Hepatocyte (in vitro differentiated cells): ENCODE measurements at regions not wholly inside any gene's neighbourhood (a gene's known extent, or its start where the extent isn't known, plus 50 kb on each side); places are given as distances from the start of the nearest gene placed in this dataset.

Experiments used
- DNase-seq: peaks from one replicate; pipeline ENCODE4 v3.0.0-alpha.2; 2016; ENCODE audit warnings: low spot score
- H2AFZ ChIP-seq: fragments of 200-600 bp; sonication (generic); 2 replicates; pipeline ENCODE4 v1.6.0; 2016; ENCODE audit warnings: antibody characterized with exemption, mild to moderate bottlenecking
- H3K27ac ChIP-seq: fragments of 200-600 bp; sonication (generic); 2 replicates; pipeline ENCODE4 v1.5.1; 2016; ENCODE audit warnings: mild to moderate bottlenecking
- H3K27me3 ChIP-seq: fragments of 200-600 bp; sonication (generic); 2 replicates; pipeline ENCODE4 v1.6.1; 2016
- H3K36me3 ChIP-seq: fragments of 200-600 bp; sonication (generic); replicated peaks from 2 replicates; pipeline ENCODE4 v1.5.1; 2016; ENCODE audit warnings: low read depth; ENCODE audit not compliant: insufficient read depth
- H3K4me1 ChIP-seq: fragments of 200-600 bp; sonication (generic); 2 replicates; pipeline ENCODE4 v1.5.1; 2016; ENCODE audit warnings: mild to moderate bottlenecking, moderate library complexity; ENCODE audit not compliant: insufficient read depth
- H3K4me2 ChIP-seq: fragments of 200-600 bp; sonication (generic); 2 replicates; pipeline ENCODE4 v1.6.0; 2016
- H3K4me3 ChIP-seq: fragments of 200-600 bp; sonication (generic); 2 replicates; pipeline ENCODE4 v1.5.1; 2016; ENCODE audit warnings: mild to moderate bottlenecking
- H3K79me2 ChIP-seq: fragments of 200-600 bp; sonication (generic); 2 replicates; pipeline ENCODE4 v1.6.0; 2017; ENCODE audit warnings: mild to moderate bottlenecking
- H3K9me2 ChIP-seq: fragments of 200-600 bp; sonication (generic); replicated peaks from 2 replicates; pipeline ENCODE4 v1.6.0; 2017; ENCODE audit warnings: mild to moderate bottlenecking; ENCODE audit not compliant: insufficient read depth
- H3K9me3 ChIP-seq: fragments of 200-600 bp; sonication (generic); 2 replicates; pipeline ENCODE4 v1.5.1; 2016; ENCODE audit warnings: low read depth, mild to moderate bottlenecking
- H4K20me1 ChIP-seq: fragments of 200-600 bp; sonication (generic); 2 replicates; pipeline ENCODE4 v1.6.0; 2016; ENCODE audit warnings: mild to moderate bottlenecking; ENCODE audit not compliant: insufficient read depth, poor library complexity, severe bottlenecking
- EZH2 ChIP-seq: fragments of 200-600 bp; sonication (generic); IDR thresholded peaks from 2 replicates; pipeline ENCODE4 v1.6.1; 2016; ENCODE audit warnings: antibody characterized with exemption, mild to moderate bottlenecking, borderline replicate concordance
- EZH2phosphoT487 ChIP-seq: fragments of 200-600 bp; sonication (generic); IDR thresholded peaks from one replicate; pipeline ENCODE4 v1.6.1; 2018; ENCODE audit warnings: antibody characterized with exemption, mild to moderate bottlenecking, low read depth, moderate library complexity; ENCODE audit not compliant: unreplicated experiment, severe bottlenecking
- WGBS: methylation state at CpG from one replicate; pipeline ENCODE4 v1.1.6; 2016; ENCODE audit warnings: low lambda C conversion rate; ENCODE audit errors: missing lambda C conversion rate; 5-methylcytosine and 5-hydroxymethylcytosine counted together
- TF ChIP-seq, protein P1 (sequence below): fragments of 200-600 bp; sonication (generic); IDR thresholded peaks from 2 replicates; pipeline ENCODE4 v1.5.1; 2016; ENCODE audit warnings: antibody characterized with exemption, mild to moderate bottlenecking; ENCODE audit not compliant: poor library complexity

DNA sequence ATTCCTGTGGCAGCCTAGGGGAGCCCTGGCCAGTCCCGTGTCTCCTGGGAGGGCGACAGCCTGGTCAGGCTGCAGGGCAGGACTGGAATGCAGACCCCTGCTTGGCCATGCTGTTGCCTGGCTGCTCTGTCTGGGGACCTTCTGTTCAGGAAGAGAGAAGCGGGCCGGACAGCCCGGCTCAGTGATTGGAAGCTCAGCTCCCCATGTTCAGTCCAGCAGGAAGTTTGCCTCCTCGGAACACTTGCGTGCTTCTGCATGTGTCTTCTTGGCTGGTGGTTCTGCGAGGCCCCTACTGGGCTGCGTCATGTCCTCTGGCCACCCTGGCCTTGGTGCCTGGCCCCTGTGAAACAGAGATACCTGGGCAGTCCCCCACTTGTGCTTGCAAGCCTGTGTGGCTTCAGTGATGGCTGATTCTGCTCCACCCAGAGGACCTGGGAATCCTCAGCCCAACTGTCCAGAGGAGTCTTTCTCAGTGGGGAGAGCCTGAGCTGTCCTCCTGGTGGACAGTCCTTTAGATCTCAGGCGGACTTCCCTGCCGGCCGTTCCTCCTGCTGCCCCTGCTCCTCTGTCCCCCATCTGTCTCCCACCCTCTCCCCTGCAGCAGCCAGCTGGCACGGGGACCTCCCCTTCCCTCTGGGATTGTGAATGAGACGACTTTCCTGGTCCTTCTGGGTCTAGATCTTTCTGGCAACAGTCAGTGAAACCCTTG, 279.5 kb downstream of the SEC14L1 start:
- Histone ChIP-seq H3K9me2 (no peaks in the 10 kb centered on the region), H3K27ac (peak overlapping the region; percentile 86), H3K4me1 (peaks cover 54% of the 10 kb centered on the region), H3K36me3 (no peaks in the 10 kb centered on the region), H2AFZ (no peak overlapping the region), H3K9me3 (no peaks in the 10 kb centered on the region), H3K27me3 (no peaks in the 10 kb centered on the region), H3K4me2 (peak overlapping the region; percentile 50), H4K20me1 (peaks cover 72% of the 10 kb centered on the region), H3K79me2 (peaks cover 93% of the 10 kb centered on the region), H3K4me3 (no peak overlapping the region)
- DNase-seq: no peak
- WGBS: 70% methylated on average over 14 of the region's 14 CpGs
- TF ChIP-seq EZH2 (no peak), EZH2phosphoT487 (no peak)
- TF ChIP-seq, protein P1, sequence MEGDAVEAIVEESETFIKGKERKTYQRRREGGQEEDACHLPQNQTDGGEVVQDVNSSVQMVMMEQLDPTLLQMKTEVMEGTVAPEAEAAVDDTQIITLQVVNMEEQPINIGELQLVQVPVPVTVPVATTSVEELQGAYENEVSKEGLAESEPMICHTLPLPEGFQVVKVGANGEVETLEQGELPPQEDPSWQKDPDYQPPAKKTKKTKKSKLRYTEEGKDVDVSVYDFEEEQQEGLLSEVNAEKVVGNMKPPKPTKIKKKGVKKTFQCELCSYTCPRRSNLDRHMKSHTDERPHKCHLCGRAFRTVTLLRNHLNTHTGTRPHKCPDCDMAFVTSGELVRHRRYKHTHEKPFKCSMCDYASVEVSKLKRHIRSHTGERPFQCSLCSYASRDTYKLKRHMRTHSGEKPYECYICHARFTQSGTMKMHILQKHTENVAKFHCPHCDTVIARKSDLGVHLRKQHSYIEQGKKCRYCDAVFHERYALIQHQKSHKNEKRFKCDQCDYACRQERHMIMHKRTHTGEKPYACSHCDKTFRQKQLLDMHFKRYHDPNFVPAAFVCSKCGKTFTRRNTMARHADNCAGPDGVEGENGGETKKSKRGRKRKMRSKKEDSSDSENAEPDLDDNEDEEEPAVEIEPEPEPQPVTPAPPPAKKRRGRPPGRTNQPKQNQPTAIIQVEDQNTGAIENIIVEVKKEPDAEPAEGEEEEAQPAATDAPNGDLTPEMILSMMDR: no peak

DNA sequence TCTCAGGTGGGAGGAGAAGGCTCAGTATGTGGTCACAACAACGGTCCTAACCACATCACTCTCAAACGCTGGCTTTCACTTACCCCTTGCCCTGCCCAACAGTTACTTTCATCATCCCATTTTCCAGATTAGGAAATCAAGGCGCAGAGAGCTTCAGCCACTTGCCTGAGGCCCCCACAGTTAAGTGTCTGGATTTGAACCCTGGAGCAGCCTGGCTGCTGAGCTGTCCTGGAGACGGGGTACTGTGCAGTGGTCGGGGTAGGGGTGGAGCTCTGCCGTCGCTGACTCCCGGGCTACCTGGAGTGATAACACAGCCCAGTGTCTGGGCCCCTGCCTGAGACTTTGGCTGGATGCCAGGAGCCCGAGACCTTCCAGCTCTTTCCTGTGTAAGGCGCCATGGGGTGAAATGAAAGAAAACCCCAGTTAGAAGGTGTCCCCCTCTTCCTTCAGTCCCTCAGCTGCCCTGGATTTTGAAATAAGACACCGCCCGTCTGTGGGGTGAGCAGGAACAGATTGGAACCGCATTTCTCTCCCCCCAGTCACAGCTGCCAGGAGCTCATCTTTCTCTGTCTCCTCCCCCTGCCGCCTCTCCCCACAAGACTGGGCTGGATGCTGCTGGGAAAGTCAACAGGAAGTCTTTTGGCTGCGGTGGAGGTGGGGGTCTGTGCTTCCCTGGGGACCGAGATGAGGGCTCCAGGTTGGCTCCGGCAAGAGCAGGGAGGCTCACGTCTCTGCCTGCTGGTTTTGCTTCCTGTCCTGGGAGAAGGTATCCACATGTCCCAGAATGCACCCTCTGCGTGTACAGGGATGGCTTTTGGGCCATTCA, 280.2 kb downstream of the SEC14L1 start:
- Histone ChIP-seq H3K9me2 (no peaks in the 10 kb centered on the region), H4K20me1 (peaks cover 64% of the 10 kb centered on the region), H3K9me3 (no peaks in the 10 kb centered on the region), H3K79me2 (peaks cover 93% of the 10 kb centered on the region), H3K4me3 (no peak overlapping the region), H3K27ac (peak overlapping the region; percentile 86), H3K4me2 (peak overlapping the region; percentile 50), H3K27me3 (no peaks in the 10 kb centered on the region), H3K36me3 (no peaks in the 10 kb centered on the region), H3K4me1 (peaks cover 62% of the 10 kb centered on the region), H2AFZ (no peak overlapping the region)
- WGBS: 34% methylated on average over 19 of the region's 19 CpGs
- TF ChIP-seq, protein P1: no peak
- no peak for TF ChIP-seq EZH2
- TF ChIP-seq EZH2phosphoT487: no peak
- peak; percentile 74 for DNase-seq

DNA sequence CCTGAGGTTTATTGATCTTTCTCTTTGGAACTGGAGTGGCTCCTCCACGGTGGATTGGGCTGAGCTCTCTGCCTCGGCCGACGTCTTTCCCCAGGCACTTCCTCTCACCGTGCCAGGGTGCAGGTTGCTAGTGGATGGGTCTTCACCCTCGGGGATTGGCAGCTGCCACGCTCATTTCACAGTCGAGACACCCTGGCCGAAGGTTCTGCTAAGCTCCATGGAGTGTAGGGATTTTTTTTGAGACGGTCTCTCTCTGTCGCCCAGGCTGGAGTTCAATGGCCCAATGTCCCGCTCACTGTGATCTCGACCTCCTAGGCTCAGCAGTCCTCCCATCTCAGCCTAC, 280.8 kb downstream of the SEC14L1 start:
- WGBS: 63% methylated on average over 13 of the region's 13 CpGs
- Histone ChIP-seq H3K9me2 (no peaks in the 10 kb centered on the region), H3K4me2 (peak overlapping the region; percentile 50), H3K36me3 (no peaks in the 10 kb centered on the region), H2AFZ (no peak overlapping the region), H3K9me3 (no peaks in the 10 kb centered on the region), H3K4me3 (no peak overlapping the region), H3K27ac (peak overlapping the region; percentile 86), H3K4me1 (peaks cover 67% of the 10 kb centered on the region), H3K79me2 (peaks cover 90% of the 10 kb centered on the region), H4K20me1 (peaks cover 61% of the 10 kb centered on the region), H3K27me3 (no peaks in the 10 kb centered on the region)
- TF ChIP-seq EZH2phosphoT487 (no peak), EZH2 (no peak)
- TF ChIP-seq, protein P1: no peak
- no peak for DNase-seq
